Sigmoid colon (tissue), 4 donors: ENCODE measurements at regions not wholly inside any gene's neighbourhood (a gene's known extent, or its start where the extent isn't known, plus 50 kb on each side); places are given as distances from the start of the nearest gene placed in this dataset.

Source experiments
- EP300 ChIP-seq, 4 donors: sonication (generic); formaldehyde crosslinking; IDR thresholded peaks; one replicate each; pipeline ENCODE4 v1.6.1; 2017; ENCODE audit warnings: antibody characterized with exemption in 4 of 4
- POLR2A ChIP-seq, 2 donors: fragments of 450-650 bp; IDR thresholded peaks; one replicate each; pipeline ENCODE4 v1.6.1; 2016; ENCODE audit warnings: antibody characterized with exemption in 2 of 2, mild to moderate bottlenecking in 2 of 2, moderate library complexity in 2 of 2
- TF ChIP-seq, protein P1 (sequence below), 4 experiments: fragments of 450-650 bp in 3 of 4; fragments of 200-600 bp in 1 of 4; IDR thresholded peaks; one replicate each; pipeline ENCODE4 v1.5.1; 2016 to 2019; ENCODE audit warnings: antibody characterized with exemption in 4 of 4, mild to moderate bottlenecking in 3 of 4, moderate library complexity in 2 of 4

DNA sequence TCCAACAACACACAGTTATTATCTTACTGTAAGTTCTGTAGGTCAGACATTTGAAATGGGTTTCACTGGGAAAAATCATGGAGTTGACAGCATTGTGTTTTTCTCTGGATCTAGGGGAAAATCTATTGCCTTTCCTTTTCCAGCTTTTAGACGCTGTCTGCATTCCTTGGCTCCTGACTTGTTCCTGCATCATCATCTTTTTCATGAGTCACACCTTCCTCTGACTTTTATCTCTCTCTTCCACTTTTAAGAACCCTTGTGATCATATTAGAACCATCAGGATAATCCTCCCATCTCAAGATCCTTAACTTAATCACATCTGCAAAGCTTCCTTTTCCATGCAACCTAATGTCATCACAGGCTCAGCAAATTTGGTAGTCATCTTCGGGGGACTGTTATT is 1454.8 kb downstream of the RPA4 start:
- TF ChIP-seq, protein P1, sequence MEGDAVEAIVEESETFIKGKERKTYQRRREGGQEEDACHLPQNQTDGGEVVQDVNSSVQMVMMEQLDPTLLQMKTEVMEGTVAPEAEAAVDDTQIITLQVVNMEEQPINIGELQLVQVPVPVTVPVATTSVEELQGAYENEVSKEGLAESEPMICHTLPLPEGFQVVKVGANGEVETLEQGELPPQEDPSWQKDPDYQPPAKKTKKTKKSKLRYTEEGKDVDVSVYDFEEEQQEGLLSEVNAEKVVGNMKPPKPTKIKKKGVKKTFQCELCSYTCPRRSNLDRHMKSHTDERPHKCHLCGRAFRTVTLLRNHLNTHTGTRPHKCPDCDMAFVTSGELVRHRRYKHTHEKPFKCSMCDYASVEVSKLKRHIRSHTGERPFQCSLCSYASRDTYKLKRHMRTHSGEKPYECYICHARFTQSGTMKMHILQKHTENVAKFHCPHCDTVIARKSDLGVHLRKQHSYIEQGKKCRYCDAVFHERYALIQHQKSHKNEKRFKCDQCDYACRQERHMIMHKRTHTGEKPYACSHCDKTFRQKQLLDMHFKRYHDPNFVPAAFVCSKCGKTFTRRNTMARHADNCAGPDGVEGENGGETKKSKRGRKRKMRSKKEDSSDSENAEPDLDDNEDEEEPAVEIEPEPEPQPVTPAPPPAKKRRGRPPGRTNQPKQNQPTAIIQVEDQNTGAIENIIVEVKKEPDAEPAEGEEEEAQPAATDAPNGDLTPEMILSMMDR (IDR thresholded peaks at IDR 0.05): no peak
- TF ChIP-seq POLR2A (IDR thresholded peaks at IDR 0.05) (no peak), EP300 (IDR thresholded peaks at IDR 0.05) (no peak)
